ENCODE measurements at regions not wholly inside any gene's neighbourhood (a gene's known extent, or its start where the extent isn't known, plus 50 kb on each side); places are given as distances from the start of the nearest gene placed in this dataset.
"Not testable (repeated sequence)": the region's sequence is repeated elsewhere in the genome, so short reads cannot be mapped to it uniquely, and the experiment has no call there.

- H3K36me3 ChIP-seq (ENCODE audit: control insufficient read depth, insufficient read depth, low read length) = no peaks in the 10 kb centered on the region
- no peaks in the 10 kb centered on the region for H3K27me3 ChIP-seq (ENCODE audit: control insufficient read depth, insufficient read depth, low read length)
- no peak overlapping the region for H3K4me3 ChIP-seq (ENCODE audit: low read depth, low read length)
- TF ChIP-seq CTCF (IDR thresholded peaks at IDR 0.05; ENCODE audit: insufficient read depth, low read length, poor library complexity, severe bottlenecking) = no peak
- DNase-seq (ENCODE audit: low read depth) = peak; percentile 28
Measured at GRCh38 chr20:11499101-11499634, 418.5 kb upstream of the BTBD3 start.

GRCh38 chr20:11502061-11502460 is 415.6 kb upstream of the BTBD3 start:
- peak; percentile 63 for DNase-seq (ENCODE audit: low read depth)
- Histone ChIP-seq H3K27me3 (ENCODE audit: control insufficient read depth, insufficient read depth, low read length) (no peaks in the 10 kb centered on the region), H3K4me3 (ENCODE audit: low read depth, low read length) (no peak overlapping the region), H3K36me3 (ENCODE audit: control insufficient read depth, insufficient read depth, low read length) (no peaks in the 10 kb centered on the region)
- TF ChIP-seq CTCF (IDR thresholded peaks at IDR 0.05; ENCODE audit: insufficient read depth, low read length, poor library complexity, severe bottlenecking) = no peak

GRCh38 chr20:11502671-11503070 is 415.0 kb upstream of the BTBD3 start:
- DNase-seq (ENCODE audit: low read depth) = no peak
- no peak for TF ChIP-seq CTCF (IDR thresholded peaks at IDR 0.05; ENCODE audit: insufficient read depth, low read length, poor library complexity, severe bottlenecking)
- H3K36me3 ChIP-seq (ENCODE audit: control insufficient read depth, insufficient read depth, low read length) = no peaks in the 10 kb centered on the region
- H3K27me3 ChIP-seq (ENCODE audit: control insufficient read depth, insufficient read depth, low read length) = no peaks in the 10 kb centered on the region
- no peak overlapping the region for H3K4me3 ChIP-seq (ENCODE audit: low read depth, low read length)

- no peaks in the 10 kb centered on the region for H3K36me3 ChIP-seq (ENCODE audit: control insufficient read depth, insufficient read depth, low read length)
- no peak overlapping the region for H3K4me3 ChIP-seq (ENCODE audit: low read depth, low read length)
- TF ChIP-seq CTCF (IDR thresholded peaks at IDR 0.05; ENCODE audit: insufficient read depth, low read length, poor library complexity, severe bottlenecking) = no peak
- DNase-seq (ENCODE audit: low read depth) = no peak
- H3K27me3 ChIP-seq (ENCODE audit: control insufficient read depth, insufficient read depth, low read length) = no peaks in the 10 kb centered on the region
Measured at GRCh38 chr20:11509776-11510175, 407.9 kb upstream of the BTBD3 start.

- Histone ChIP-seq H3K27me3 (ENCODE audit: control insufficient read depth, insufficient read depth, low read length) (no peaks in the 10 kb centered on the region), H3K4me3 (ENCODE audit: low read depth, low read length) (no peak overlapping the region), H3K36me3 (ENCODE audit: control insufficient read depth, insufficient read depth, low read length) (no peaks in the 10 kb centered on the region)
- DNase-seq (ENCODE audit: low read depth) = no peak
- TF ChIP-seq CTCF (IDR thresholded peaks at IDR 0.05; ENCODE audit: insufficient read depth, low read length, poor library complexity, severe bottlenecking) = no peak
Measured at GRCh38 chr20:11511821-11512220, 405.9 kb upstream of the BTBD3 start.

- not testable (repeated sequence) for H3K27me3 ChIP-seq (ENCODE audit: control insufficient read depth, insufficient read depth, low read length); H3K36me3 ChIP-seq (ENCODE audit: control insufficient read depth, insufficient read depth, low read length); DNase-seq (ENCODE audit: low read depth); H3K4me3 ChIP-seq (ENCODE audit: low read depth, low read length)
Measured at GRCh38 chr20:11513241-11513745, 404.4 kb upstream of the BTBD3 start.
